K562 (cell line): ENCODE measurements at regions not wholly inside any gene's neighbourhood (a gene's known extent, or its start where the extent isn't known, plus 50 kb on each side); places are given as distances from the start of the nearest gene placed in this dataset.

Experiments used
- ATAC-seq: fragments of 200-7000 bp; cut with Tn5 transposase; 3 replicates; pipeline ENCODE4 v1.9.1; 2020; ENCODE audit warnings: moderate library complexity
- BruUV-seq: library from RNA; stranded (reverse); fragments of 400-500 nt; replicated peaks from 2 replicates; lab custom pipeline; 2021; lab: Mats Ljungman, UMichigan
- CTCF ChIA-PET: fragments of 300-600 bp; formaldehyde crosslinking; extraction: SDS; loops from one replicate; lab custom pipeline; 2021; ENCODE audit warnings: low intra/inter-chr PET ratio; lab: Yijun Ruan, JAX
- POLR2A ChIA-PET: fragments of 300-600, 350-650 bp; sonication (Branson Sonifier 250); formaldehyde crosslinking; extraction: SDS; loops from one replicate; lab custom pipeline; 2021; ENCODE audit warnings: antibody characterized with exemption, inconsistent platforms; lab: Yijun Ruan, JAX
- DNase-seq, 4 experiments: peaks; one replicate each; pipeline versions ENCODE4 v3.0.0 to v3.0.0-alpha.2; 2011 to 2018; ENCODE audit warnings: low spot score in 3 of 4, mixed read lengths in 3 of 4; ENCODE audit errors: extremely low read depth in 1 of 4
- FAIRE-seq: peaks from 2 replicates; lab custom pipeline; 2011; peaks lifted over from hg19 to GRCh38; lab: Jason Lieb, UNC
- H2AFZ ChIP-seq: 2 replicates; pipeline ENCODE4 v1.6.0; 2011; ENCODE audit warnings: low read depth, low read length, control low read depth, inconsistent platforms
- H3K27ac ChIP-seq: fragments of 200-600 bp; 3 replicates; pipeline ENCODE4 v1.8.0; 2011; ENCODE audit warnings: low read depth, mild to moderate bottlenecking, control low read depth, inconsistent platforms, low read length, moderate library complexity, mixed read lengths; ENCODE audit errors: extremely low read depth
- H3K27me3 ChIP-seq, 2 experiments: fragments of 300-600 bp in 1 of 2; 2 replicates in 1 of 2; 3 replicates in 1 of 2; pipeline versions ENCODE4 v1.6.0 to v1.8.0; 2011; ENCODE audit warnings: inconsistent platforms in 2 of 2, low read length in 2 of 2, mild to moderate bottlenecking in 1 of 2, mixed read lengths in 1 of 2, moderate library complexity in 1 of 2; ENCODE audit not compliant: control insufficient read depth in 2 of 2, insufficient read depth in 2 of 2
- H3K36me3 ChIP-seq: fragments of 300-600 bp; 3 replicates; pipeline ENCODE4 v1.8.0; 2011; ENCODE audit warnings: mild to moderate bottlenecking, low read length, inconsistent platforms; ENCODE audit not compliant: control insufficient read depth, insufficient read depth
- H3K4me1 ChIP-seq, 2 experiments: fragments of 200-600 bp in 1 of 2; replicated peaks in 1 of 2; 2 replicates in 1 of 2; 3 replicates in 1 of 2; pipeline versions ENCODE4 v1.5.1 to v1.8.0; 2011; ENCODE audit warnings: inconsistent platforms in 2 of 2, low read length in 2 of 2, mild to moderate bottlenecking in 1 of 2, mixed read lengths in 1 of 2, moderate library complexity in 1 of 2; ENCODE audit not compliant: control insufficient read depth in 2 of 2, insufficient read depth in 2 of 2
- H3K4me2 ChIP-seq: 2 replicates; pipeline ENCODE4 v1.6.1; 2011; ENCODE audit warnings: low read length, control low read depth, inconsistent platforms, mixed read lengths; ENCODE audit not compliant: insufficient read depth
- H3K4me3 ChIP-seq: fragments of 200-600 bp; sonication (generic), shearing (Covaris generic); 2 replicates; pipeline ENCODE4 v1.5.1; 2016; ENCODE audit warnings: control low read depth, inconsistent platforms
- H3K79me2 ChIP-seq: fragments of 200-600 bp; 3 replicates; pipeline ENCODE4 v1.8.0; 2011; ENCODE audit warnings: low read length, inconsistent platforms; ENCODE audit not compliant: control insufficient read depth, insufficient read depth
- H3K9ac ChIP-seq, 2 experiments: 2 replicates each; pipeline versions ENCODE4 v1.6.0 to v1.6.1; 2011; ENCODE audit warnings: low read depth in 2 of 2, low read length in 2 of 2, control low read depth in 1 of 2, inconsistent platforms in 1 of 2, mild to moderate bottlenecking in 1 of 2, mixed read lengths in 1 of 2; ENCODE audit not compliant: insufficient read depth in 1 of 2
- H3K9me1 ChIP-seq: one replicate; pipeline ENCODE4 v1.6.0; 2011; ENCODE audit warnings: inconsistent platforms, mild to moderate bottlenecking, low read length, moderate library complexity; ENCODE audit not compliant: control insufficient read depth, insufficient read depth
- H3K9me3 ChIP-seq: replicated peaks from 2 replicates; pipeline ENCODE4 v1.5.1; 2011; ENCODE audit warnings: low read depth, low read length, inconsistent platforms; ENCODE audit not compliant: control insufficient read depth, insufficient read depth
- H4K20me1 ChIP-seq: replicated peaks from 2 replicates; pipeline ENCODE4 v1.6.1; 2011; ENCODE audit warnings: low read length, inconsistent platforms, mixed read lengths; ENCODE audit not compliant: control insufficient read depth, insufficient read depth
- ARID1B ChIP-seq: fragments of 450-650 bp; IDR thresholded peaks from 2 replicates; pipeline ENCODE4 v1.6.1; 2016; ENCODE audit warnings: antibody characterized with exemption, mild to moderate bottlenecking, inconsistent platforms
- ASH1L ChIP-seq: fragments of 450-650 bp; IDR thresholded peaks from 2 replicates; pipeline ENCODE4 v1.6.1; 2018; ENCODE audit warnings: borderline replicate concordance, mild to moderate bottlenecking, low read depth; ENCODE audit not compliant: partially characterized antibody
- BDP1 ChIP-seq: IDR thresholded peaks from 3 replicates; pipeline ENCODE4 v1.6.1; 2011; ENCODE audit not compliant: insufficient read length, insufficient read depth
- CBFA2T2 ChIP-seq: fragments of 450-650 bp; conservative IDR thresholded peaks from 2 replicates; pipeline ENCODE4 v1.6.1; 2017; ENCODE audit warnings: mild to moderate bottlenecking
- EZH2 ChIP-seq: IDR thresholded peaks from 2 replicates; pipeline ENCODE4 v1.6.1; 2012; ENCODE audit warnings: low read depth, mild to moderate bottlenecking, inconsistent platforms, low read length, borderline replicate concordance
- FOXJ3 ChIP-seq: sonication (generic); formaldehyde crosslinking; IDR thresholded peaks from 2 replicates; pipeline ENCODE4 v1.4.0; 2020; ENCODE audit warnings: mild to moderate bottlenecking, missing genetic modification reagents
- KDM4B ChIP-seq, 2 experiments: fragments of 450-650 bp in 1 of 2; sonication (generic) in 1 of 2; IDR thresholded peaks; 2 replicates each; pipeline ENCODE4 v1.6.1; 2016 to 2017; ENCODE audit warnings: borderline replicate concordance in 2 of 2, antibody characterized with exemption in 1 of 2, low read depth in 1 of 2, mild to moderate bottlenecking in 1 of 2
- NELFE ChIP-seq: IDR thresholded peaks from 2 replicates; pipeline ENCODE4 v1.6.1; 2011; ENCODE audit warnings: mild to moderate bottlenecking; ENCODE audit not compliant: insufficient read depth, insufficient read length
- NR4A1 ChIP-seq, 2 experiments: fragments of 250-450 bp in 1 of 2; fragments of 450-650 bp in 1 of 2; sonication (Bioruptor Pico) in 1 of 2; IDR thresholded peaks; 2 replicates each; pipeline versions ENCODE4 v1.4.0 to v1.6.1; 2016 to 2020; ENCODE audit warnings: mild to moderate bottlenecking in 2 of 2, missing compliant biosample characterization in 1 of 2, missing genetic modification characterization in 1 of 2, moderate library complexity in 1 of 2
- POLR2H ChIP-seq: IDR thresholded peaks from 2 replicates; pipeline ENCODE4 v1.6.1; 2016; ENCODE audit warnings: missing genetic modification characterization, low read depth, mild to moderate bottlenecking, control low read depth, missing compliant biosample characterization, moderate library complexity
- RBM14 ChIP-seq: fragments of 200-400 bp; formaldehyde crosslinking; IDR thresholded peaks from 2 replicates; pipeline ENCODE4 v1.6.1; 2018; ENCODE audit warnings: low read depth, mild to moderate bottlenecking, low read length, moderate library complexity, borderline replicate concordance; ENCODE audit not compliant: insufficient read depth
- SMARCA5 ChIP-seq: fragments of 450-650 bp; IDR thresholded peaks from 2 replicates; pipeline ENCODE4 v1.6.1; 2016
- TBP ChIP-seq: optimal IDR thresholded peaks from 2 replicates; pipeline ENCODE3; 2011; ENCODE audit warnings: low read depth, low read length, improper control_type of control experiment
- ZBTB17 ChIP-seq: fragments of 450-650 bp; formaldehyde crosslinking; IDR thresholded peaks from 2 replicates; pipeline ENCODE4 v1.4.0; 2020; ENCODE audit warnings: mild to moderate bottlenecking
- WGBS: fragments of 100-300 bp; shearing (Covaris generic); methylation state at CpG from one replicate; pipeline ENCODE4 v1.1.6; 2016; ENCODE audit warnings: low coverage, mixed read lengths; ENCODE audit not compliant: insufficient coverage; ENCODE audit errors: missing lambda C conversion rate; 5-methylcytosine and 5-hydroxymethylcytosine counted together
- in situ Hi-C: fragments of 300-500 bp; cut with MboI; formaldehyde crosslinking; loops from 4 replicates; pipeline ENCODE4 v1.15.0; 2018; ENCODE audit warnings: inconsistent platforms, mixed read lengths
- intact Hi-C: fragments of 100-400 bp; cut with micrococcal nuclease; formaldehyde crosslinking; loops from 2 replicates; pipeline ENCODE4 v1.14.2; 2022
- TF ChIP-seq, protein P1 (sequence below): sonication (generic); formaldehyde crosslinking; IDR thresholded peaks from 2 replicates; pipeline ENCODE4 v1.8.0; 2022; ENCODE audit warnings: mild to moderate bottlenecking, missing genetic modification reagents
- TF ChIP-seq, protein P2 (sequence below): fragments of 450-650 bp; formaldehyde crosslinking; IDR thresholded peaks from 2 replicates; pipeline ENCODE4 v1.4.0; 2020; ENCODE audit warnings: mild to moderate bottlenecking
- TF ChIP-seq, protein P3 (sequence below), 2 experiments: fragments of 200-800 bp in 1 of 2; sonication (Bioruptor generic) in 1 of 2; sonication (generic) in 1 of 2; formaldehyde crosslinking in 1 of 2; IDR thresholded peaks in 1 of 2; conservative IDR thresholded peaks in 1 of 2; 2 replicates each; pipeline versions ENCODE4 v1.5.0 to v1.6.1; 2016 to 2020; ENCODE audit warnings: missing compliant biosample characterization in 1 of 2, missing genetic modification characterization in 1 of 2, missing genetic modification reagents in 1 of 2

DNA sequence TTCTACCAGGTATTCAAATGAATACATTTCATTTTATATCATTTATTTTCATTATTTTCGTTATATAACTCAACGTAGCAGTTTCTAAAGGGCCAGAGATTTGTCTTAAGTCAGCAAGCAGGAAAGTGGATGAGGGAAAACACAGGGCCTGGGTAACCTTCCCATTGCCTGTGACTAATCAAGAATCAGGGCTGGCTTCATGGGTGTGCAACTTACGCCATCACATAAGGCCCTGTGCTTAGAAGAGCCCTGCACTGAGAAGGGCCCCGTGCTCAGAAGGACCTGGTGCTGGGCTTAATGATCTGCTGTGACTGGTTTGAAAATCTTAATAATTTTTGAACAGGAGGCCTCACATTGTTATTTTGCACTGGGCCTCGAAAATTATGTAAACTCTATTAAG, 65.4 kb upstream of the FAM9C start:
- Histone ChIP-seq H3K9ac (no peak overlapping the region), H4K20me1 (no peaks in the 10 kb centered on the region), H3K36me3 (no peaks in the 10 kb centered on the region), H3K4me2 (no peak overlapping the region), H2AFZ (no peak overlapping the region), H3K9me1 (no peaks in the 10 kb centered on the region), H3K79me2 (no peaks in the 10 kb centered on the region), H3K27ac (no peak overlapping the region), H3K4me3 (no peak overlapping the region), H3K4me1 (no peaks in the 10 kb centered on the region; a peak in 1 of 5 replicates), H3K27me3 (no peaks in the 10 kb centered on the region), H3K9me3 (no peaks in the 10 kb centered on the region)
- FAIRE-seq = no peak
- CTCF ChIA-PET = no interaction called here
- no peak for DNase-seq
- in situ Hi-C loops (no loop called here), intact Hi-C loops (no loop called here)
- 42% methylated on average over 5 of the region's 5 CpGs for WGBS
- TF ChIP-seq, protein P1, sequence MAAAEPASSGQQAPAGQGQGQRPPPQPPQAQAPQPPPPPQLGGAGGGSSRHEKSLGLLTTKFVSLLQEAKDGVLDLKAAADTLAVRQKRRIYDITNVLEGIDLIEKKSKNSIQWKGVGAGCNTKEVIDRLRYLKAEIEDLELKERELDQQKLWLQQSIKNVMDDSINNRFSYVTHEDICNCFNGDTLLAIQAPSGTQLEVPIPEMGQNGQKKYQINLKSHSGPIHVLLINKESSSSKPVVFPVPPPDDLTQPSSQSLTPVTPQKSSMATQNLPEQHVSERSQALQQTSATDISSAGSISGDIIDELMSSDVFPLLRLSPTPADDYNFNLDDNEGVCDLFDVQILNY (CRISPR knock-in tag) = no peak
- TF ChIP-seq, protein P2, sequence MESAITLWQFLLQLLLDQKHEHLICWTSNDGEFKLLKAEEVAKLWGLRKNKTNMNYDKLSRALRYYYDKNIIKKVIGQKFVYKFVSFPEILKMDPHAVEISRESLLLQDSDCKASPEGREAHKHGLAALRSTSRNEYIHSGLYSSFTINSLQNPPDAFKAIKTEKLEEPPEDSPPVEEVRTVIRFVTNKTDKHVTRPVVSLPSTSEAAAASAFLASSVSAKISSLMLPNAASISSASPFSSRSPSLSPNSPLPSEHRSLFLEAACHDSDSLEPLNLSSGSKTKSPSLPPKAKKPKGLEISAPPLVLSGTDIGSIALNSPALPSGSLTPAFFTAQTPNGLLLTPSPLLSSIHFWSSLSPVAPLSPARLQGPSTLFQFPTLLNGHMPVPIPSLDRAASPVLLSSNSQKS (CRISPR knock-in tag) = no peak
- no peak for TF ChIP-seq BDP1
- no peak for TF ChIP-seq EZH2
- TF ChIP-seq, protein P3, sequence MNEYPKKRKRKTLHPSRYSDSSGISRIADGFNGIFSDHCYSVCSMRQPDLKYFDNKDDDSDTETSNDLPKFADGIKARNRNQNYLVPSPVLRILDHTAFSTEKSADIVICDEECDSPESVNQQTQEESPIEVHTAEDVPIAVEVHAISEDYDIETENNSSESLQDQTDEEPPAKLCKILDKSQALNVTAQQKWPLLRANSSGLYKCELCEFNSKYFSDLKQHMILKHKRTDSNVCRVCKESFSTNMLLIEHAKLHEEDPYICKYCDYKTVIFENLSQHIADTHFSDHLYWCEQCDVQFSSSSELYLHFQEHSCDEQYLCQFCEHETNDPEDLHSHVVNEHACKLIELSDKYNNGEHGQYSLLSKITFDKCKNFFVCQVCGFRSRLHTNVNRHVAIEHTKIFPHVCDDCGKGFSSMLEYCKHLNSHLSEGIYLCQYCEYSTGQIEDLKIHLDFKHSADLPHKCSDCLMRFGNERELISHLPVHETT (CRISPR knock-in tag; conservative IDR thresholded peaks at IDR 0.05 in 1 of 2, IDR thresholded peaks at IDR 0.05 in 1 of 2) = no peak
- TF ChIP-seq SMARCA5 = no peak
- TF ChIP-seq POLR2H (tag) = no peak
- no peak for TF ChIP-seq TBP
- TF ChIP-seq ASH1L = no peak
- no peak for TF ChIP-seq RBM14
- TF ChIP-seq CBFA2T2 = no peak
- TF ChIP-seq NR4A1 (CRISPR knock-in tag; IDR thresholded peaks at IDR 0.05) = no peak
- TF ChIP-seq NR4A1 (tag; IDR thresholded peaks at IDR 0.05) = no peak
- TF ChIP-seq ZBTB17 (CRISPR knock-in tag) = no peak
- no peak for TF ChIP-seq NELFE
- TF ChIP-seq FOXJ3 (CRISPR knock-in tag) = no peak
- TF ChIP-seq KDM4B (IDR thresholded peaks at IDR 0.05; ENCODE audit: borderline replicate concordance in 2 of 2, low read depth in 1 of 2) = no peak
- no peak for TF ChIP-seq ARID1B
- POLR2A ChIA-PET = no interaction called here
- no TSS peak for BruUV-seq
- no peak for ATAC-seq
